ENCODE measurements at regions not wholly inside any gene's neighbourhood (a gene's known extent, or its start where the extent isn't known, plus 50 kb on each side); places are given as distances from the start of the nearest gene placed in this dataset.
"Not testable (repeated sequence)": the region's sequence is repeated elsewhere in the genome, so short reads cannot be mapped to it uniquely, and the experiment has no call there.

DNA sequence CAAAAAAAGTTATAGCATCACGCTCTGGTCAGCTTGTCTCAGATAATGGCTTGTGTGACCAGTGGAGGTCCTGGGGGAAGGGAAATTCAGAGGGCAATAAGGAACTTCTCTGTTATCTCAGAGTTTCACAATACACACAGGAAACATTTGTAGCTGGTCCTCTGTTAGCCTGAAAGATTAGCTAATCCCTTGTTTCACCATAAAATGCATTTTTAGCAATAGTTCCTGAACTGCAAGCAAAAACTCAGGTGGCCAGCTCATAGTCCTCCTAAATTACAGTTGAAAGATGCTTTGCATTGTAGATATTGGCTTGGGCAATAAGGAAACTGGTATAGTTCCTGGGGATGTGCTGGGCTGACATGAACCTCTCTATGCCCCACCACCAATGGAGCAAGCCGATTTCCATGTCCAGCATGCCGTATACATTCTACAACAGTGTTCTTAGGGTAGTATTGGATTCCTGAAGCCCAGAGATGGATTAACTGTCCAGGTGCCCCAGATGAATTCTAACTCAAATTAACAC lies 141.5 kb upstream of the TBL1XR1 start:
- DNase-seq (ENCODE audit: low read depth): no peak

DNA sequence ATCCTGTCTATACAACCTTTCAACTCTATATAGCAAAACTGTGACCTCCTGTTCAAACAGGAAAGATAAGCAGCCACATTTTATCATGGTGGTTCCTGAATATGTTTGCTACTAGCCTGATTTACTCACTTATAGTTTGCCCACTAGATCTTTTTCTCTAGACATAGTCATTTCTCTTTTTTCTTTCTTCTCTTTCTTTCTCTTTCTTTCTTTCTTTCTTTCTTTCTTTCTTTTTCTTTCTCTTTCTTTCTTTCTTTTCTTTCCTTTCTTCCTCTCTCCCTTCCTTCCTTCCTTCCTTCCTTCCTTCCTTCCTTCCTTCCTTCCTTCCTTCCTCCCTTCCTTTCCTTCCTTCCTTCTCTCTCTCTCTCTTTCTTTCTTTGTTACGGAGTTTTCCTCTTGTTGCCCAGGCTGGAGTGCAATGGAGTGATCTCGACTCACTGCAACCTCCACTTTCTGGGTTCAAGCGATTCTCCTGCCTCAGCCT lies 142.0 kb upstream of the TBL1XR1 start:
- not testable (repeated sequence) for DNase-seq (ENCODE audit: low read depth)

DNA sequence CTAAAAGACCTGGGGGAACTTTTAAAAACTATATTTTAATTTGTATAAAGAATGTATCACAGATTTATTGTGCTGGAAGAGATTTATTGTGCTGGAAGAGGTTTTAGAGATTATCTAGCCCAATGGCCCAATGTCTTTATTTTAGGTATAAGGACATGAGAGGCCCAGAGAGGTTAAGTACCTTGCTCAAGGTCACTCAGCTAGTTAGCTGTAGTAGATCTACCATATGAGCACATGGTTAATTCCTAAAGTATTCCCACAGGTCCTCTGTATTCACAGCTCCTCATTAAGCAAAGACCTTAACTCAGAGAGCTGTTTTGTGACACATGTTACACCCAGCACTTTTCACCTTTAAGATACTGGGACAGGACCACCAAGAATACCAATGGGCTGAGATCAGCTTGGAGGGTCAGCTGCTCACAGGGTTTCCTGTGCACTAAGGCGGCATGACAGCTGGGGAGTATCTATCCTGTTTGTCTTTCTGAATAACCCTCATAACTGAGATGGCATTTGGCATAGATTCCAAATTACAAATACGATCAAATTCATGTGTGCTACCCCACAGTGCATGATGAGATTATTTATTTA lies 143.1 kb upstream of the TBL1XR1 start:
- no peak for DNase-seq (ENCODE audit: low read depth)

DNA sequence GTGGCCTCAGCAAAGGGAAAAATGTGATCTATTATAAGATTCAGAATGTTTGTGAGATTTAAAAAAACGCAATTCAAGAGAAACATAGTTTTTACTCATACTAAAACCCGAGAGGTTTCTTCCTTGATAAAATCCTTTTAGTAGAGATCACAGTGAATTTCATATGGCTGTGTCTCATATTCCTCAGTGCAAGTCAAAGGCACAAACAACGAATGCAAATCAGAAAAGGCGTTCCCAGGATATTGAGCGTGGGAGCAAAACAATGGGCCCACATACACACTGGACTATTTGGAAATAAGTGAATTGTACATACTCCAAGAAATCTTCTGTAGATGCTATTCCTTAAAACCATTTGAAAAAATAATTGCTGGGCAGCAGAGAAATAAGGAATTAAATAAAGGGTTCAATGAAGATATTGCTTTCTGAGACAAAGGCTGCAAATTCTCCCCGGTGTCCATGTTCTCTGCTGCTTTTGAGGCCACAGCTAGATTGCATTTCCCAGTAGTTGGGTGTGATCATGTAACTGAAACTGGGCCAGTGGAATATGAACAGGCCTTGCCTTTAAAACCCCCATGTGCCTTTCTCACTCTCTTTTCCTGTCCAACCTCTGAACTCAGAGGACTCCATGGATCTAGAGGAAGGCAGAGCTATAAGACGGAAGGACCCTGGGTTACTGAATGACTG lies 144.6 kb upstream of the TBL1XR1 start:
- no peak for DNase-seq (ENCODE audit: low read depth)

DNA sequence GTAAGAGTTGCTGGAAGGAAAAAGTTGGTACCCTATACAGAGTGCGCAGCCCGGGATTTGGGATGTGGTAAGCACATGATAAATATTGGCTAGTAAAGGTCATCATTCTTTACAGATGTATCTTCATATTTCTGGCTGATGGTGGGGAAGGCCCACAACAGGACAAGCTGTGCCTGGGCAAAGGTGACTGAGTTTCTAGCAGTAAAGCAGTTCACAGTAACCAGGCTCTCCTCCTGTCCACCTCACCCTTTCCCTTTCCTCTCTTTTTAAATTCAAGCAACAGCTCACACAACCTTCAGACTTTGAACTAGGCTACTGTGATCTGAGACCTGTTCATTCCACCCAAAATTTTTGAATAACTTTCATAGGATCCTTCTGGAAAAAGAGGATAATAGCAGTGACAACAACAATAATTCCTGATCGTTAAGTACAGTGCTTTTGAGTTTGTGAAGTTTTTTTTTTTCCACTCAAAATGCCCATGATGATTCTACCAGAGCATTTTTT lies 145.9 kb upstream of the TBL1XR1 start:
- no peak for DNase-seq (ENCODE audit: low read depth)

DNA sequence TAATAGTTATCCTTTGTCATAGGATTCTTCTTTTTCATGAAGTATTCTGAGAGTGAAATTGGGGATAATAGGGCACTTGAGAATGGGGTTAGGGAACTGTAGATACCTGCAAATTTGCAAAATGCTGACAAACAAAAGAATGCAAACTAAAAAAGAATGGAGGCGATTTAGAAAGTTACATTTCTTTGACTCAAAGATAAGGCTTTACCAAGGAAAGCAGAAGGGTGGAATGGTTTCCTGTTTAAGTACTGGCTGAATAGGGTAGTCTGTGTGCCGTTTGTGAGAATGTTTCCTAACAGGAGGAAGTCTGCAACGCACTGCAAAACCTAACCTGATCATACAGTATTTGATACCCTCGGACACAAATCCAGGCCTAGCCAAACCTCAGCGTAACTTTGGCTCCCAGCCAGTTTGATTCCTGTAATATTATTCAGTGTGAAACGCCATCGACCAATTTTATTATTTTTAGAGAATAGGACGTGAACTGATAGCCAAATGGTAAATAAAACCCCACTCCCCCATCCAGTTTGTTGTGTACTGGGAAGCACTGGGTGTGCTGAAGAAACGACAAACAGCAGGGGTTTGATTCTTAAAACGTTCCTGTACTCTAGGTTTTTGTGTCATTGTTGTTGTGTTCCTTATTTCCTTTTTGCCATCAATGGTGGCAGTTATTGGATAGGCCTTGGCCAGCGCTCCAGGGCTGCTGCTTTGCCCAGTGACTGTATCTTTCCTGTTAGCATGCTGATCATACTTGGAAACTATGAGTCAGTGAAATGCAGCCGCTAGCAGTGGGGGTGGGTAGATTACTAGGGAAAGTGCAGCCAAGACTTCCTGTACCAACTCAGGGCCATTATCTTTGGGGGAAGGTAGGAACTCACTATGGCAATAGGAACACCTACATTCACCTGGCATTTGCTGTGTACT lies 148.0 kb upstream of the TBL1XR1 start:
- DNase-seq (ENCODE audit: low read depth): peak; percentile 37

DNA sequence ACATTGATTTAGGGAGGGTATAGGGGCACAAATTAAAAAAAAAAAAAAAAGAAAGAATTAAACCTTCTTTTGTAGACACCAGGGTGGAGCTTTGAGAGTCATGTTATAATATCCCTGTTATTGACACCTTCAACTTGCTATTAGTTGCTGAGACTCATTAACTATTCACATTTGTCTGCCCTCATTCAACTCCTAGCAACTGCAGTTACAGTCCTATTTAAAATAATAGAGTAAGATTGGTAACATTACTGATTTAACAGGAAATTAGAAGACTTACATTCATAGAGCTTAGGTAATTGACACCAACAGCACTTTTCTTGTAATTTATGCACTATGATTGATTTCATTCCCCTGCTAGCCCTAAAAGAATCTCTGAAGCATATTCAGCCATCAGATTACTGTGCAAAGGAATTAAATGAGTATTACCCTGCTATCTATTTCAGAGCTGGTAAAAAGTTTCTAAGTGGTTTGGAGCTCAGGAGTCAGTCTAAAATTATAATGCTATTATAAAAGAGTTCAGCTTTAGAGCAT lies 148.8 kb upstream of the TBL1XR1 start:
- DNase-seq (ENCODE audit: low read depth): no peak

DNA sequence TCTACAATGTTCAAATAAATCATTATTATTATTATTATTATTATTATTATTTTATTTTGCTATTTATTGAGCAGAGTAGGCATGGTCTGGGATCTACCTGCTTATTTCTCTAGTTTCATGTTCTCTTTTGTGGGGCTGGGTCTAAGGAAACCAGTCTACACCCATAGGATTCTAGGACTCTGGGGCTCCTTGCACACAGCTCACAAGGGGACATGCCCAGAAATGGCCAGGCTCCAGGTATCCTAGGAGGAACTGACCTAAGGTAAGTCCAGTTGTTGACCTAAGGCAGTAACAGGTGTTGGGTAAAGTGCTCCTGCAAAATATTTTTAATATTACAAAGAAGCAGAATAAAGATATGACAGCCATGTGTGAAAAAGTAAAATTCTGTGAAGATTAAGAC lies 149.6 kb upstream of the TBL1XR1 start:
- no peak for DNase-seq (ENCODE audit: low read depth)

DNA sequence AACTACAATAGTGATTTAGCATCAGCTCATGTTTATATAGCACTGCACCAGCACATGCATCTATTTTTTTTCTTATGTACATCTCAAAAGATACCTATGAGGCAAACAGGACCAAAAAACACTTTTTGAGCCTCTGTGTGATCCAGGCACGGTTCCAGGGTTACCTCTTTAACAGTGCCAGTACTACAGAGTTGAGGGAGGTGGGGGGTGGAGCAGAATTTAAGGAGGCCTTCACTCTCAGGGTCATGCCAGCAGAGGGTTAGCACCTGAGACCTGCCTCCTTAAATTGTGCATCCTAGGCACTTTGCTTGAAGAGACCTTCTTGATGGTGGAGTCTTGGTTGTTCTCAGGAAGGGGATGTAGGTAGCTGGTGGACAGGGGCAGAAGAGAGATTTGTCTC lies 150.3 kb upstream of the TBL1XR1 start:
- no peak for DNase-seq (ENCODE audit: low read depth)

DNA sequence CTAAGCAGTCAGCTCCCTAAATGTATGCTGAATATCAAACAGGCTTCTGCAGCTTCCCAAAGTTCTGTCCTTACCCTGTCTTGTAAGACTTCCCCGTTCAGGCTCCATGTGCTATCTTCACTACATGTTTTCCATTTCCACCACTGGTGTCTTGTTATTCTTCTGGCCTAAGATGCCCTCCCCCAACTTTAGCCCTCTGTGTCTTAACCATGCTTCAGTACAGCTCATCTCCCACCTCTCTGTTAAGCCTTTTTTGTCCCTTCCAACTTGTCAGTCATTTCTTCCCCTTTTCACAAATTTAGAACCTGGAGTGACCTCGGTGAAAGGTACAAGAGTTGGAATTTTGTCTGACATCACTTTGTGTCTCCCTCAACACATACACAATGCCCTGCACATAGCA lies 151.7 kb upstream of the TBL1XR1 start:
- DNase-seq (ENCODE audit: low read depth): no peak

DNA sequence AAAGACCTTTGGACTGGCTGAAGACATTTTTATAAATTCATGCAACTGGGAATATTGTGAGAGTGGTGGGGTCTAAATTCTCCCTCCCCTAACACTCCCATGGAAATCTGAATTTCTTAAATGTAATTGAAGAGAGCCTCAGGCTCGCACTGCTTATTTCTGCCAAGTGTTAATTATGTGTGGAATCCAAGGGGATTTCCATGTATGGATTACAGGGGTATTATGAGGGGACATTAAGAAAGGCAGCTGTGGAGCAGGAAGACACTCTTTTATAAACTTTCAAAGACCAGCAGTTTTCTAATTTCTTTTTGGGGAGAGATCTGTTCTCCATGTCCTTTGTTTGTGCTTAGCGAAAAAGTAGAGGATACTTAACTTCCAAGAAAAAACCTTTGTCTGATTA lies 152.1 kb upstream of the TBL1XR1 start:
- DNase-seq (ENCODE audit: low read depth): no peak

DNA sequence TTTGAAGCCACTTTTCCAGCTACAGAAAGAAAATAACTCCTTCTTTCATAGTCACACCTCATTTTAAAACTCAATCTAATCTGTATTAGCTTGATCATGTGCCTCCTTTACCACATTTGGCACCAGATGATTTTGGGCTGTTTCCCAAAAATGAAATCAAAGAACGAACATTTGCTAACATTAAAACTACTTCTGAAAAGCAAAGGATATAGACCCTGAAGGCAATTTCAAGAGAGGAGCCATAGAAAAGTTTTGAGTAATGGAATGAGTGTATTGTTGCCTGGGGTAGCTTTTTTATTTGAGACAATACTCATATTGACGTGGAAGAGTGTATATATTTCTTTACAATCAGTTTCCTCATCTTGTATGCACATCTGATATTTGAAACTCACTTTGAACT lies 152.8 kb upstream of the TBL1XR1 start:
- no peak for DNase-seq (ENCODE audit: low read depth)

DNA sequence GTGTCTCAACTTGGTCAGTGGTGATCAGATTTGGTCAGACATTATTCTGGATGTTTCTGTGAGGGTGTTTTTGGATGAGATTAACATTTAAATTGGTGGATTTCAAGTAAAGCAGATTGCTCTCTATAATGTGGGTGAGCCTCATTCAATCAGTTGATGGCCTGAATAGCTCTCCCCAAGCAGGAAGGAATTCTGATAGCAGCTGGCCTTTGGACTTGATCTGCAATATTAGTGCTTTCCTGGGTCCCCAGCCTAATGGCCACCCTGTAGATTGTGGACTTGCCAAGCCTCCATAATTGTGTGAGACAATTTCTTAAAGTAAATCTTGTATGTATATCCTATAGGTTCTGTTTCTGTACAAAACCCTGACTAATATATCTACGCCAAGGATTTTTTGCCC lies 153.9 kb upstream of the TBL1XR1 start:
- DNase-seq (ENCODE audit: low read depth): no peak

DNA sequence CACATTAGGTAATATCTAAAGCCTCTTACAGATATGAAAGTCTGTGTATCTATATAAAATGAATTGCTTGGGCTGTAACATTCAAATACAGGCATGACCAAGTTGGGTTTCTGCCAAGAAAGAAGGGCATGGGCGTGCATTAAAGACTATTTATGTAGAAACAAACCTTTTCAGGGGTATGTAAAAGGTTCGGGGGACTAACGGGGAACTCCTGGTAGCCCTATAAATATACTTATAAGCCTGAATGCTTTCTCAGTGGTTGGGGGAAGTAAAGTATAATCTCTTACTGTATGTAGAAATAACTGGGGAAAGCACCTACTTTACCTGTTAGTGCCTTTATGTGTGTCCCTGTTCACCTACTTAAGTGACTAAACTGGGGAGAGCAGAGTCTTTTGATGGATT lies 154.5 kb upstream of the TBL1XR1 start:
- no peak for DNase-seq (ENCODE audit: low read depth)

DNA sequence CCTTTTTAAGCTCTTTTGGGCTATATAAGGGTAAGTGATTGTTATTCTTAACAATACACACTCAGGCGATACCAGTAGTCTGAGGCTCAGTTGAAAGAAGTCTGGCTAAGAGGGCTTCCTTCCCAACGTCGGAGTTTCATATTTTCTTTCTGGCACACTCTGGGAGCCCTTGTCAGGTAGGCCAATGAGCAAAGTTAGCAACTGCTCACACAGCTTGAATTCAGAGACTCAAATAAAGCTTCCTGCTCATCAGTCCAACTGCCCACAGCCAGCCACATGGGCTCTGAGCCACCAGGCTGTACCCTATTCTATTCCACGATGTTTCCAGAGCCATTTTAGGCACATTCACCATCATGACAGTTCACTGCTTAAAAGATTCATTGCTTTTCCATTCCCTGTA lies 155.1 kb upstream of the TBL1XR1 start:
- no peak for DNase-seq (ENCODE audit: low read depth)

DNA sequence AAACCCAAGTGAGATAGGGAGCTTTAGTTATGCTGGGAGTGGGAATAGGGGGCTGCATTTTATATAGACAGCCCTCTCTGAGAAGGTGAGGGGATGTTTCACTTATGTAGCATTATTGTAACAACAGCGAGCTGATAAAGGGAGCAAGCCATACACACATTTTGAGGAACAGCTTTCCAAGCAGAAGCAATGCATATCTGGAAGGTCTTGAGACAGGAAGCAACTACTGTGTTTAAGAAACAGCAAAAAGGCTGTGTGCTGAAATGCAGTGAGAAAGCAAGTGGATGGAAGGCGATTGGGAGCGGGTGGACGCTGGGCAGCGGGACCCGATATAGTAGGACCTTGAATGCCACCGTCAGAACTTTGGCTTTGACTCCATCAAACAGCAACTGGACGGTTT lies 155.9 kb upstream of the TBL1XR1 start:
- DNase-seq (ENCODE audit: low read depth): no peak

DNA sequence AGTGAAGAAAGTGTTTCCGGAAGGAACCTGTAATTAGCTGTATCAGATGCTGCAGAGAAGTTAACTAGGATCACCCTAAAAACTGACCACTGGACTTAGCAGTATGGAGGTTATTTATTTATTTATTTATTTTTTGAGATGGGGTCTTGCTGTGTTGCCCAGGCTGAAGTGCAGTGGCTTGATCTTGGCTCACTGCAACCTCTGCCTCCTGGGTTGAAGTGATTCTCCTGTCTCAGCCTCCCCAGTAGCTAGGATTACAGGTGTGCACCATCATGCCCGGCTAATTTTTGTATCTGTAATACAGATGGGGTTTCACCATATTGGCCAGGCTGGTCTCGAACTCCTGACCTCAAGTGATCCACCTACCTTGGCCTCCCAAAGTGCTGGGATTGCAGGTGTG lies 156.6 kb upstream of the TBL1XR1 start:
- not testable (repeated sequence) for DNase-seq (ENCODE audit: low read depth)

DNA sequence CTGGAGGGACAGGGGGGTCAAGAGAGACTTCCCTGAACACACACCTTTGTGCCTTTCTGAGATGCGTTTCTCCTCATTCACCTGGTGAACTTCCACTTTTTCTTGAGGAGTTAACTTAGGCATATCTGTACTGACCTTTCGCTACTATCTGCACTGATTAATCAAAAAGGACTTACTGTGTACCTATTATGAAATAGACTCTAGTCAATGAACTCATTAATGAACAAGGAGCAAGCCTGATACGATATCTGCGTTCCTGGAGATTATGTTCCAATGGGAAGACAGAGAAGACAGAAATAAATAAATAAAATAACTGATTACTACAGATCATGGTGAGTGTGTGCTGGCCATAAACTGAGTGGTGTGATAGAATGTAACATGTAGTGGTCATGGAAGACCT lies 157.2 kb upstream of the TBL1XR1 start:
- no peak for DNase-seq (ENCODE audit: low read depth)

DNA sequence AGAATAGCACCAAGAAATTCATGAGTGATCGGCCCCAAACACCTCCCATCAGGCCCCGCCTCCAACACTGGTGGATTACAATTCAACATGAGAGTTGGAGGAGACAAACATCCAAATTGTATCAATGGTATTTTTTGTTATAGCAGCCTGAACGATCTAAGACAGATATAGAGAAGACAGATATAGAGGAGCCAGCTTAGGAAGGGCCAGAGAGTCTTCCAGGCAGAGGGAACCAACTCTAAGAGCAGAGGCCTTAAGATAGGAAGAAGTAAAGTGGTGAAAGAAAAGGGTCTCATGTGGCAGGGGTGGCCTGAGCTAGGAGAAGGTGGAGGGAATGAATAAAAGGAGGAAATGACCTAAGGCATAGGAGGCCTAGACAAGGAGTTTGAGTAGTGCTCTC lies 158.8 kb upstream of the TBL1XR1 start:
- no peak for DNase-seq (ENCODE audit: low read depth)

DNA sequence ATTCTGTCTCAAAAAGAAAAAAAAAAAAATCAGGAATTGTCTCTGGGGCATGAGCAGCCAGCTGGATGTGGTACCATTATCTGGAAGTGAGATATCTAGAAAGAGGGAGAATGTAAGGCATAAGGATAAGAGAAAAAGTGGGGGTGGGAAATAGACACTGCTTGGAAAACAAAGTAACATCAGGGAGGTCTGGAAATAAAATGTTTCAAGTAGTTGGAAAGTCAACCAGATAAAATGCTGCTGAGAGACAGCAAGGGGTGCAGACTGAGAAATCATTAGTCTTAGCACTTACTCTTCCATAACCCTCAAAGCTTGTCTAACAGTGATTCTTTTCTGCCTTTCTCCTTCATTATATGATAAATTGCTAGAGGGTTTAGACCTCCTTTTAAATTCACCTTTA lies 159.7 kb upstream of the TBL1XR1 start:
- no peak for DNase-seq (ENCODE audit: low read depth)

DNA sequence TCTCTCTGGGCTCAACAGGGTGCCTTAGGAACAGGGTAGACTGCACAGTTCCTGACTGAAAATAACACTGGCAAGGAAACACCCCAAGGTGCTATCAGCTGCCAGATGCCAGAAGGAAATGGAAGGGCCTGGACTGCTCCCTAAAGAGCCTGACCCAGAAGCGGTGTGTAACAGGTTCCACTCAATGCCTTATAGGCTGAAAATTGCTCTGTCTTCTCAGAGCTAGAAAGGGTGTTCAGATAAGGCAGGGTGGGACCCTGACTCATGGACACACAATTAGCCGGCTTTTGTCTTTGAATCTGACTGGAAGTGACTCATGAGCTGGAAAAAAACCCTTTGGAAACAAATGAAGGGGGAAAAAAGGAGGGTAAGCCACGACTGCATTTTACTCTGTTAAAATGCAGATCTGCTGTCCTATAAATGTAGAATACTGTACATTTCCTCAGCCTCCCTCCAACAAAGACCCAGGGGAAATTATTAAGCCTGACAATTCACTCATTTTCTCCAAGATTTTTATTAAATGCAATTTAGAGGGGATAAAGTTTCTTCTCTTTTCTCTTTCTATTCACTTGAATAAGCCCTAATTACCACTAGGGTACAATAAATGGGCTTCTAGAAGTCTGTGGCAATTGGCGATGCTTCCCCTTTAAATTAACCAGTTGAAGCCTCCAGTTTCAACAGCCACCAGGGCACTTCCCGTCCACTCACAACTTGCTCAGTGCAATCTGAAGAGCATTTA lies 160.2 kb upstream of the TBL1XR1 start:
- no peak for DNase-seq (ENCODE audit: low read depth)
